Effector memory CD8-positive, alpha-beta T cell (primary cell): ENCODE measurements at regions not wholly inside any gene's neighbourhood (a gene's known extent, or its start where the extent isn't known, plus 50 kb on each side); places are given as distances from the start of the nearest gene placed in this dataset.

Experiments used
- ATAC-seq: fragments of 150-1000 bp; cut with Tn5 transposase; replicated peaks from 2 replicates; pipeline ENCODE4 v1.10.0; 2021; ENCODE audit warnings: mild to moderate bottlenecking, moderate library complexity
- DNase-seq, 3 experiments: peaks; one replicate each; pipeline ENCODE4 v3.0.0; 2021
- H3K27ac Mint-ChIP-seq, 2 donors: one replicate each; pipeline ENCODE4 v1.8.0; 2022; ENCODE audit warnings: mild to moderate bottlenecking in 2 of 2, mixed read lengths in 2 of 2, moderate library complexity in 2 of 2
- H3K27me3 Mint-ChIP-seq, 2 donors: one replicate each; pipeline ENCODE4 v1.8.0; 2022; ENCODE audit warnings: mixed read lengths in 2 of 2
- H3K36me3 Mint-ChIP-seq: one replicate; pipeline ENCODE4 v1.8.0; 2022; ENCODE audit warnings: mild to moderate bottlenecking, moderate library complexity, mixed read lengths; ENCODE audit not compliant: insufficient read depth
- H3K4me1 Mint-ChIP-seq, 2 donors: one replicate each; pipeline ENCODE4 v1.8.0; 2022; ENCODE audit warnings: low read depth in 2 of 2, mixed read lengths in 2 of 2
- H3K4me3 Mint-ChIP-seq, 2 donors: one replicate each; pipeline ENCODE4 v1.8.0; 2022; ENCODE audit warnings: mild to moderate bottlenecking in 2 of 2, mixed read lengths in 2 of 2, moderate library complexity in 2 of 2
- H3K9me3 Mint-ChIP-seq, 2 donors: one replicate each; pipeline ENCODE4 v1.8.0; 2022; ENCODE audit warnings: mixed read lengths in 2 of 2

- H3K4me1 Mint-ChIP-seq: peaks cover 4 to 7% of the 10 kb centered on the region in 2 donors
- no peak for ATAC-seq
These were observed 56.8 kb upstream of the PARP11 start for GRCh38 chr12:3929875-3930615.

GRCh38 chr12:3928538-3929184, 55.5 kb upstream of the PARP11 start:
- no peak overlapping the region for H3K27ac Mint-ChIP-seq
- peaks cover 2 to 3% of the 10 kb centered on the region in 2 donors for H3K4me1 Mint-ChIP-seq
- H3K27me3 Mint-ChIP-seq: peaks cover 73 to 82% of the 10 kb centered on the region in 2 donors
- no peaks in the 10 kb centered on the region for H3K36me3 Mint-ChIP-seq
- no peak overlapping the region for H3K4me3 Mint-ChIP-seq
- DNase-seq (no peak), ATAC-seq (no peak)
- H3K9me3 Mint-ChIP-seq: no peaks in the 10 kb centered on the region

More at GRCh38 chr12:3929875-3930615, 56.8 kb upstream of the PARP11 start:
- Mint-ChIP-seq H3K36me3 (no peaks in the 10 kb centered on the region), H3K27ac (no peak overlapping the region), H3K9me3 (no peaks in the 10 kb centered on the region), H3K4me3 (no peak overlapping the region), H3K27me3 (peaks cover 74 to 78% of the 10 kb centered on the region in 2 donors)
- DNase-seq: no peak

GRCh38 chr12:3925621-3926020, 52.4 kb upstream of the PARP11 start:
- no peak for DNase-seq

GRCh38 chr12:3924761-3925160, 51.6 kb upstream of the PARP11 start:
- Mint-ChIP-seq H3K36me3 (no peaks in the 10 kb centered on the region), H3K4me3 (no peak overlapping the region), H3K27me3 (peaks cover 62 to 65% of the 10 kb centered on the region in 2 donors), H3K4me1 (peaks cover 3 to 4% of the 10 kb centered on the region in 2 donors), H3K27ac (no peak overlapping the region), H3K9me3 (no peaks in the 10 kb centered on the region)
- DNase-seq: no peak
- no peak for ATAC-seq

More at GRCh38 chr12:3925621-3926020, 52.4 kb upstream of the PARP11 start:
- Mint-ChIP-seq H3K27ac (no peak overlapping the region), H3K27me3 (peaks cover 71 to 74% of the 10 kb centered on the region in 2 donors), H3K4me3 (no peak overlapping the region), H3K36me3 (no peaks in the 10 kb centered on the region), H3K4me1 (peaks cover 3 to 4% of the 10 kb centered on the region in 2 donors), H3K9me3 (no peaks in the 10 kb centered on the region)
- no peak for ATAC-seq

GRCh38 chr12:3923021-3923420, 49.8 kb upstream of the PARP11 start:
- ATAC-seq: no peak
- no peak overlapping the region for H3K27ac Mint-ChIP-seq

More at GRCh38 chr12:3923021-3923420, 49.8 kb upstream of the PARP11 start:
- no peak for DNase-seq
- Mint-ChIP-seq H3K36me3 (no peaks in the 10 kb centered on the region), H3K27me3 (peaks cover 45 to 49% of the 10 kb centered on the region in 2 donors), H3K4me1 (peaks cover 3 to 4% of the 10 kb centered on the region in 2 donors), H3K4me3 (no peak overlapping the region), H3K9me3 (no peaks in the 10 kb centered on the region)
